H1 (cell line): ENCODE measurements at regions not wholly inside any gene's neighbourhood (a gene's known extent, or its start where the extent isn't known, plus 50 kb on each side); places are given as distances from the start of the nearest gene placed in this dataset.

Experiments used
- CTCF ChIA-PET: fragments of 300-600 bp; sonication (Branson Sonifier 250); formaldehyde crosslinking; loops from one replicate; lab custom pipeline; 2021; ENCODE audit not compliant: partially characterized antibody; lab: Charles Lee
- POLR2A ChIA-PET: fragments of 300-600 bp; sonication (Branson Sonifier 250); formaldehyde crosslinking; loops from one replicate; lab custom pipeline; 2021; ENCODE audit warnings: inconsistent platforms; ENCODE audit not compliant: partially characterized antibody; lab: Charles Lee
- DNase-seq, 2 experiments: peaks; one replicate each; pipeline versions ENCODE4 v3.0.0 to v3.0.0-alpha.2; 2010 to 2022; ENCODE audit warnings: low spot score in 2 of 2, low read depth in 1 of 2, mixed read lengths in 1 of 2
- FAIRE-seq: peaks from 2 replicates; lab custom pipeline; 2011; peaks lifted over from hg19 to GRCh38; lab: Jason Lieb, UNC
- H2AFZ ChIP-seq: 2 replicates; pipeline ENCODE4 v1.8.1; 2012; ENCODE audit warnings: low read length, inconsistent platforms
- H2AK5ac ChIP-seq: 2 replicates; pipeline ENCODE4 v1.6.1; 2013; ENCODE audit warnings: low read depth, low read length
- H2BK120ac ChIP-seq: replicated peaks from 2 replicates; pipeline ENCODE3; 2013; ENCODE audit warnings: low read depth, low read length, inconsistent platforms
- H2BK12ac ChIP-seq: 2 replicates; pipeline ENCODE4 v1.6.1; 2013; ENCODE audit warnings: low read depth, low read length
- H2BK15ac ChIP-seq: 2 replicates; pipeline ENCODE4 v1.6.1; 2013; ENCODE audit warnings: low read length
- H2BK20ac ChIP-seq: 2 replicates; pipeline ENCODE4 v1.6.1; 2013; ENCODE audit warnings: low read length
- H2BK5ac ChIP-seq: 2 replicates; pipeline ENCODE4 v1.6.1; 2013; ENCODE audit warnings: low read depth, low read length
- H3K14ac ChIP-seq: 2 replicates; pipeline ENCODE4 v1.6.1; 2013; ENCODE audit warnings: inconsistent platforms; ENCODE audit not compliant: insufficient read length
- H3K18ac ChIP-seq: 2 replicates; pipeline ENCODE4 v1.6.1; 2013; ENCODE audit warnings: low read length; ENCODE audit errors: extremely low read depth
- H3K23ac ChIP-seq: 2 replicates; pipeline ENCODE4 v1.6.1; 2013; ENCODE audit warnings: inconsistent platforms; ENCODE audit not compliant: insufficient read length
- H3K23me2 ChIP-seq: 2 replicates; pipeline ENCODE4 v1.6.1; 2013; ENCODE audit warnings: low read depth, low read length
- H3K27ac ChIP-seq: 2 replicates; pipeline ENCODE4 v1.6.1; 2011; ENCODE audit warnings: low read depth, low read length, inconsistent platforms
- H3K27me3 ChIP-seq, 4 experiments: replicated peaks in 1 of 4; 1 replicate in 1 of 4; 2 replicates in 3 of 4; pipeline versions ENCODE4 v1.6.1 to v1.8.1; 2011 to 2013; ENCODE audit warnings: low read length in 3 of 4, mild to moderate bottlenecking in 3 of 4, inconsistent platforms in 2 of 4, mixed read lengths in 2 of 4, moderate library complexity in 1 of 4; ENCODE audit not compliant: control insufficient read depth in 3 of 4, insufficient read depth in 3 of 4; ENCODE audit errors: extremely low read depth in 1 of 4
- H3K36me3 ChIP-seq, 4 experiments: 2 replicates each; pipeline versions ENCODE4 v1.6.1 to v1.8.1; 2011 to 2013; ENCODE audit warnings: mild to moderate bottlenecking in 4 of 4, low read length in 3 of 4, moderate library complexity in 2 of 4, control low read depth in 1 of 4, inconsistent platforms in 1 of 4; ENCODE audit not compliant: insufficient read depth in 4 of 4, control insufficient read depth in 2 of 4
- H3K4ac ChIP-seq: replicated peaks from 2 replicates; pipeline ENCODE3; 2013; ENCODE audit warnings: low read length, low read depth, mixed read lengths, inconsistent platforms; ENCODE audit not compliant: insufficient read length
- H3K4me1 ChIP-seq, 4 experiments: replicated peaks in 1 of 4; 1 replicate in 1 of 4; 2 replicates in 3 of 4; pipeline versions ENCODE4 v1.6.1 to v1.8.1; 2011 to 2013; ENCODE audit warnings: low read length in 3 of 4, inconsistent platforms in 2 of 4, mixed read lengths in 1 of 4; ENCODE audit not compliant: insufficient read depth in 4 of 4, control insufficient read depth in 3 of 4
- H3K4me2 ChIP-seq, 2 experiments: 2 replicates each; pipeline versions ENCODE4 v1.6.1 to v1.8.1; 2011 to 2013; ENCODE audit warnings: low read depth in 2 of 2, low read length in 2 of 2, control low read depth in 1 of 2, inconsistent platforms in 1 of 2, mild to moderate bottlenecking in 1 of 2; ENCODE audit not compliant: insufficient read depth in 1 of 2
- H3K4me3 ChIP-seq, 4 experiments: fragments of 200-600, 300-600 bp in 1 of 4; sonication (generic), shearing (Covaris generic), sonication (Bioruptor Twin) in 1 of 4; 2 replicates each; pipeline versions ENCODE4 v1.5.1 to v1.8.1; 2011 to 2016; ENCODE audit warnings: low read length in 4 of 4, low read depth in 3 of 4, control low read depth in 2 of 4, inconsistent platforms in 2 of 4, mild to moderate bottlenecking in 2 of 4, mixed read lengths in 1 of 4, moderate library complexity in 1 of 4; ENCODE audit not compliant: insufficient read depth in 2 of 4; ENCODE audit errors: extremely low read depth in 1 of 4
- H3K56ac ChIP-seq: replicated peaks from 2 replicates; pipeline ENCODE3; 2013; ENCODE audit warnings: low read depth, mild to moderate bottlenecking, mixed read lengths, low read length, inconsistent platforms; ENCODE audit not compliant: insufficient read length
- H3K79me1 ChIP-seq: 2 replicates; pipeline ENCODE4 v1.6.1; 2013; ENCODE audit warnings: low read depth, low read length, control low read depth
- H3K79me2 ChIP-seq, 2 experiments: 2 replicates each; pipeline versions ENCODE4 v1.6.1 to v1.8.1; 2012 to 2013; ENCODE audit warnings: low read length in 2 of 2, mild to moderate bottlenecking in 2 of 2, inconsistent platforms in 1 of 2; ENCODE audit not compliant: insufficient read depth in 2 of 2, control insufficient read depth in 1 of 2
- H3K9ac ChIP-seq, 4 experiments: replicated peaks in 1 of 4; 1 replicate in 1 of 4; 2 replicates in 3 of 4; pipeline versions ENCODE4 v1.6.1 to v1.8.1; 2011 to 2013; ENCODE audit warnings: low read depth in 3 of 4, low read length in 3 of 4, control low read depth in 2 of 4, mild to moderate bottlenecking in 2 of 4, moderate library complexity in 2 of 4, inconsistent platforms in 1 of 4; ENCODE audit errors: extremely low read depth in 1 of 4
- H3K9me3 ChIP-seq, 2 experiments: 2 replicates each; pipeline versions ENCODE4 v1.6.1 to v1.8.1; 2012 to 2013; ENCODE audit warnings: mild to moderate bottlenecking in 2 of 2, moderate library complexity in 2 of 2, control low read depth in 1 of 2, inconsistent platforms in 1 of 2, low read depth in 1 of 2, low read length in 1 of 2, mixed read lengths in 1 of 2; ENCODE audit not compliant: insufficient read depth in 2 of 2
- H4K20me1 ChIP-seq, 2 experiments: replicated peaks in 1 of 2; 2 replicates each; pipeline versions ENCODE3 to v1.8.1; 2011 to 2013; ENCODE audit warnings: inconsistent platforms in 2 of 2, low read length in 2 of 2, mild to moderate bottlenecking in 1 of 2; ENCODE audit not compliant: insufficient read depth in 2 of 2, control insufficient read depth in 1 of 2
- H4K5ac ChIP-seq: 2 replicates; pipeline ENCODE4 v1.6.1; 2013; ENCODE audit warnings: low read length, low read depth, mixed read lengths, inconsistent platforms; ENCODE audit not compliant: insufficient read length
- H4K8ac ChIP-seq: 2 replicates; pipeline ENCODE4 v1.8.0; 2013; ENCODE audit warnings: mild to moderate bottlenecking, moderate library complexity, low read length, inconsistent platforms; ENCODE audit not compliant: insufficient read depth; ENCODE audit errors: extremely low read depth
- H4K91ac ChIP-seq: replicated peaks from 2 replicates; pipeline ENCODE3; 2013; ENCODE audit warnings: low read length, mixed read lengths, inconsistent platforms; ENCODE audit not compliant: insufficient read length
- ASH2L ChIP-seq: fragments of 200-600, 300-600 bp; sonication (generic); IDR thresholded peaks from one replicate; pipeline ENCODE4 v1.7.1; 2017; ENCODE audit warnings: low read length
- BRCA1 ChIP-seq: IDR thresholded peaks from 2 replicates; pipeline ENCODE4 v1.6.1; 2012; ENCODE audit warnings: low read depth, low read length, improper control_type of control experiment
- EP300 ChIP-seq, 2 experiments: IDR thresholded peaks; 1 replicate in 1 of 2; 2 replicates in 1 of 2; pipeline ENCODE4 v1.6.1; 2011 to 2012; ENCODE audit warnings: low read depth in 2 of 2, low read length in 2 of 2, mild to moderate bottlenecking in 2 of 2, borderline replicate concordance in 1 of 2, inconsistent platforms in 1 of 2, moderate library complexity in 1 of 2
- JUN ChIP-seq: IDR thresholded peaks from 2 replicates; pipeline ENCODE4 v1.6.1; 2011; ENCODE audit warnings: low read depth, mild to moderate bottlenecking, improper control_type of control experiment, low read length
- KDM1A ChIP-seq: fragments of 200-600, 300-600 bp; sonication (generic); IDR thresholded peaks from 2 replicates; pipeline ENCODE4 v1.7.1; 2016; ENCODE audit warnings: mild to moderate bottlenecking, low read length, borderline replicate concordance
- KDM5A ChIP-seq: fragments of 200-600 bp; IDR thresholded peaks from 2 replicates; pipeline ENCODE4 v1.7.1; 2012; ENCODE audit warnings: mild to moderate bottlenecking, low read length, inconsistent platforms, mixed read lengths
- NANOG ChIP-seq: IDR thresholded peaks from 2 replicates; pipeline ENCODE4 v1.6.1; 2011; ENCODE audit warnings: low read length, low read depth, mild to moderate bottlenecking, inconsistent platforms; ENCODE audit not compliant: insufficient read depth, poor library complexity, severe bottlenecking
- RAD21 ChIP-seq, 2 experiments: IDR thresholded peaks in 1 of 2; conservative IDR thresholded peaks in 1 of 2; 2 replicates each; pipeline ENCODE4 v1.6.1; 2011; ENCODE audit warnings: low read depth in 2 of 2, low read length in 2 of 2, improper control_type of control experiment in 1 of 2, inconsistent platforms in 1 of 2, mild to moderate bottlenecking in 1 of 2, moderate library complexity in 1 of 2
- RBBP5 ChIP-seq: IDR thresholded peaks from 2 replicates; pipeline ENCODE4 v1.7.1; 2012; ENCODE audit warnings: low read depth, mild to moderate bottlenecking, inconsistent platforms, low read length, moderate library complexity, borderline replicate concordance
- SIX5 ChIP-seq: IDR thresholded peaks from 2 replicates; pipeline ENCODE4 v1.6.1; 2011; ENCODE audit warnings: mild to moderate bottlenecking, low read depth, low read length
- SP4 ChIP-seq: IDR thresholded peaks from 2 replicates; pipeline ENCODE4 v1.6.1; 2012; ENCODE audit warnings: low read length, inconsistent platforms
- WGBS, 2 experiments: shearing (Covaris generic) in 1 of 2; methylation state at CpG; one replicate each; pipeline versions ENCODE4 v1.1.6 to v1.1.7; 2013 to 2015; ENCODE audit warnings: low lambda C conversion rate in 2 of 2, mixed read lengths in 2 of 2, inconsistent platforms in 1 of 2, low coverage in 1 of 2, missing lambda C conversion rate in 1 of 2; ENCODE audit not compliant: insufficient replicate concordance in 2 of 2, insufficient coverage in 1 of 2, insufficient read length in 1 of 2; ENCODE audit errors: extremely low coverage in 1 of 2, missing lambda C conversion rate in 1 of 2; 5-methylcytosine and 5-hydroxymethylcytosine counted together
- TF ChIP-seq, protein P1 (sequence below): IDR thresholded peaks from 2 replicates; pipeline ENCODE4 v1.6.1; 2011; ENCODE audit warnings: low read length, improper control_type of control experiment
- TF ChIP-seq, protein P2 (sequence below): IDR thresholded peaks from 2 replicates; pipeline ENCODE4 v1.6.1; 2011; ENCODE audit warnings: low read depth, mild to moderate bottlenecking, low read length; ENCODE audit not compliant: insufficient read depth

DNA sequence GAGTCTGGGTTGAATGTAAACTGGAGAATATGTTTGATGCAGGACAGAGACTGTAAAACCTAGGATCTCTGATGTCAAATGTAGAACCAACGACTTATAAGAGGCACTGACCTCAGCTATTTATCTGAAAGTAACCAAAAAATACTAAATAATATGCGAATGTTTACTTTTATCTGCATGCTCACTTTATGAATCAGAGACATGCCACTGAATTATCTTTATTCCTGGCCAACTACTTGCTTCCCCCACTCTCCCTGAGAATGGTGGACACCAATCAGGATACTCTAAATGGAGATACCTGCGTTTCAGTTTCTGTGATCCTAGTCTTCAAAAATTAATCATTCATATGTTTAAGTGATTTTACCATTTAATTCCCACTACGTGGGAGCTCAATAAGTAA is 1038.4 kb upstream of the PABPC4L start:
- Histone ChIP-seq H4K91ac (no peak overlapping the region), H3K56ac (no peak overlapping the region), H3K27me3 (no peaks in the 10 kb centered on the region), H2BK20ac (no peak overlapping the region), H3K4ac (no peak overlapping the region), H2BK12ac (no peak overlapping the region), H4K20me1 (no peaks in the 10 kb centered on the region), H3K27ac (no peak overlapping the region), H3K9ac (no peak overlapping the region), H3K79me1 (no peaks in the 10 kb centered on the region), H3K18ac (no peak overlapping the region), H3K36me3 (no peaks in the 10 kb centered on the region), H3K14ac (no peak overlapping the region), H4K8ac (no peak overlapping the region), H2AK5ac (no peak overlapping the region), H2BK15ac (no peak overlapping the region), H2BK5ac (no peak overlapping the region), H3K23me2 (no peaks in the 10 kb centered on the region), H3K4me1 (no peaks in the 10 kb centered on the region), H3K9me3 (no peaks in the 10 kb centered on the region), H3K23ac (no peak overlapping the region), H3K79me2 (no peaks in the 10 kb centered on the region), H2BK120ac (no peak overlapping the region), H4K5ac (no peak overlapping the region), H3K4me2 (no peak overlapping the region), H2AFZ (no peak overlapping the region), H3K4me3 (no peak overlapping the region)
- 87% methylated on average over 4 of the region's 4 CpGs; no CpG with 5 or more reads in 1 of the 2 experiments for WGBS, 2 experiments
- CTCF ChIA-PET: no interaction called here
- DNase-seq: no peak
- POLR2A ChIA-PET: no interaction called here
- FAIRE-seq: no peak
- no peak for TF ChIP-seq JUN
- TF ChIP-seq ASH2L: no peak
- TF ChIP-seq KDM5A: no peak
- no peak for TF ChIP-seq RAD21 (IDR thresholded peaks at IDR 0.05 in 1 of 2, conservative IDR thresholded peaks at IDR 0.05 in 1 of 2; ENCODE audit: low read depth in 2 of 2, low read length in 2 of 2)
- TF ChIP-seq RBBP5: no peak
- TF ChIP-seq NANOG: no peak
- TF ChIP-seq KDM1A: no peak
- TF ChIP-seq, protein P1, sequence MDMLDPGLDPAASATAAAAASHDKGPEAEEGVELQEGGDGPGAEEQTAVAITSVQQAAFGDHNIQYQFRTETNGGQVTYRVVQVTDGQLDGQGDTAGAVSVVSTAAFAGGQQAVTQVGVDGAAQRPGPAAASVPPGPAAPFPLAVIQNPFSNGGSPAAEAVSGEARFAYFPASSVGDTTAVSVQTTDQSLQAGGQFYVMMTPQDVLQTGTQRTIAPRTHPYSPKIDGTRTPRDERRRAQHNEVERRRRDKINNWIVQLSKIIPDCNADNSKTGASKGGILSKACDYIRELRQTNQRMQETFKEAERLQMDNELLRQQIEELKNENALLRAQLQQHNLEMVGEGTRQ: no peak
- no peak for TF ChIP-seq EP300 (IDR thresholded peaks at IDR 0.05; ENCODE audit: borderline replicate concordance in 1 of 2, low read depth in 2 of 2, low read length in 2 of 2)
- no peak for TF ChIP-seq SIX5
- TF ChIP-seq SP4: no peak
- TF ChIP-seq, protein P2, sequence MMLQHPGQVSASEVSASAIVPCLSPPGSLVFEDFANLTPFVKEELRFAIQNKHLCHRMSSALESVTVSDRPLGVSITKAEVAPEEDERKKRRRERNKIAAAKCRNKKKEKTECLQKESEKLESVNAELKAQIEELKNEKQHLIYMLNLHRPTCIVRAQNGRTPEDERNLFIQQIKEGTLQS: no peak
- TF ChIP-seq BRCA1: no peak
